Esophagus muscularis mucosa (tissue), 4 donors: ENCODE measurements at regions not wholly inside any gene's neighbourhood (a gene's known extent, or its start where the extent isn't known, plus 50 kb on each side); places are given as distances from the start of the nearest gene placed in this dataset.

Source experiments
- DNase-seq: peaks from one replicate; pipeline ENCODE4 v3.0.0-alpha.2; 2017; ENCODE audit errors: extremely low spot score
- H3K27ac ChIP-seq, 4 donors: fragments of 200-600 bp; sonication (generic); replicated peaks in 1 of 4; 1 replicate in 3 of 4; 2 replicates in 1 of 4; pipeline ENCODE4 v1.5.1; 2016 to 2019; ENCODE audit warnings: mild to moderate bottlenecking in 1 of 4
- H3K27me3 ChIP-seq, 4 donors: fragments of 200-600 bp; sonication (generic); one replicate each; pipeline versions ENCODE4 v1.5.1 to v1.6.0; 2016 to 2019
- H3K36me3 ChIP-seq, 4 donors: fragments of 200-600 bp; sonication (generic); one replicate each; pipeline ENCODE4 v1.5.1; 2016 to 2019
- H3K4me1 ChIP-seq, 4 donors: fragments of 200-600 bp; sonication (generic); one replicate each; pipeline ENCODE4 v1.5.1; 2016 to 2019
- H3K4me3 ChIP-seq, 4 donors: fragments of 200-600 bp; sonication (generic); 1 replicate in 2 of 4; 2 replicates in 2 of 4; pipeline ENCODE4 v1.5.1; 2016 to 2019; ENCODE audit warnings: mild to moderate bottlenecking in 4 of 4, moderate library complexity in 1 of 4
- H3K9me3 ChIP-seq, 4 donors: fragments of 200-600 bp; sonication (generic); 1 replicate in 3 of 4; 2 replicates in 1 of 4; pipeline ENCODE4 v1.5.1; 2016 to 2019
- CTCF ChIP-seq, 3 experiments: fragments of 200-600 bp in 2 of 3; fragments of 450-650 bp in 1 of 3; sonication (generic) in 2 of 3; IDR thresholded peaks; one replicate each; pipeline ENCODE4 v1.5.1; 2017 to 2019; ENCODE audit warnings: antibody characterized with exemption in 3 of 3, mild to moderate bottlenecking in 2 of 3, moderate library complexity in 1 of 3
- EP300 ChIP-seq: sonication (generic); formaldehyde crosslinking; IDR thresholded peaks from one replicate; pipeline ENCODE4 v1.6.1; 2017; ENCODE audit warnings: antibody characterized with exemption
- POLR2A ChIP-seq: fragments of 450-650 bp; IDR thresholded peaks from one replicate; pipeline ENCODE4 v1.6.1; 2017; ENCODE audit warnings: antibody characterized with exemption, moderate library complexity, mild to moderate bottlenecking, low read depth
- POLR2AphosphoS5 ChIP-seq, 2 donors: sonication (generic); formaldehyde crosslinking; IDR thresholded peaks; one replicate each; pipeline ENCODE4 v1.6.1; 2017; ENCODE audit warnings: antibody characterized with exemption in 2 of 2
- WGBS: methylation state at CpG from one replicate; pipeline ENCODE4 v1.1.5; 2018; 5-methylcytosine and 5-hydroxymethylcytosine counted together
- intact Hi-C: fragments of 100-400 bp; cut with DNase I; formaldehyde crosslinking; loops from one replicate; pipeline ENCODE4 v1.15.1; 2023

DNA sequence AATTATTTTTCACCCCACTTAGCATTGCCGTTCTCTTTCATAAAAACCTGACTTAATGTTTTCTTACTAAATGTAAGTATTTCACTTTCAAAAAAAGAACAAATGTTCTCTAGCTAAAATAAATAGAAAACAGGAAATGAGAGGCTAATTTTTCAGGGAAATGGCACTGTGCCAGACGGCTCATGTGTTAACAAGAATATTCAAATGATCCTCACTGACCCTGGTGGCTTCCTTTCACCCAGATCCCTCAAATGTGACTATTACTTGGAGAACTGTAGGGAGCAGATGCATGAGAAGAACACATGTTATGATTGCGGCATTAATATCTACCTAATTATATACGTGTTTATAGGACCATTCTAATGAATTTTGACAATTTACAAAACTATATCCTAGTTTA lies 827.7 kb downstream of the SOCS6 start:
- DNase-seq, result no peak
- no peak overlapping the region for H3K27ac ChIP-seq
- H3K4me1 ChIP-seq, result no peaks in the 10 kb centered on the region
- no peaks in the 10 kb centered on the region for H3K27me3 ChIP-seq
- TF ChIP-seq POLR2A (no peak), POLR2AphosphoS5 (IDR thresholded peaks at IDR 0.05) (no peak), EP300 (no peak), CTCF (IDR thresholded peaks at IDR 0.05) (no peak)
- H3K4me3 ChIP-seq, result no peak overlapping the region
- peaks cover 0 to 19% (median 4%) of the 10 kb centered on the region in 4 donors for H3K9me3 ChIP-seq
- intact Hi-C loops, result no loop called here
- WGBS, result 61% methylated on average over 4 of the region's 4 CpGs
- H3K36me3 ChIP-seq, result no peaks in the 10 kb centered on the region

DNA sequence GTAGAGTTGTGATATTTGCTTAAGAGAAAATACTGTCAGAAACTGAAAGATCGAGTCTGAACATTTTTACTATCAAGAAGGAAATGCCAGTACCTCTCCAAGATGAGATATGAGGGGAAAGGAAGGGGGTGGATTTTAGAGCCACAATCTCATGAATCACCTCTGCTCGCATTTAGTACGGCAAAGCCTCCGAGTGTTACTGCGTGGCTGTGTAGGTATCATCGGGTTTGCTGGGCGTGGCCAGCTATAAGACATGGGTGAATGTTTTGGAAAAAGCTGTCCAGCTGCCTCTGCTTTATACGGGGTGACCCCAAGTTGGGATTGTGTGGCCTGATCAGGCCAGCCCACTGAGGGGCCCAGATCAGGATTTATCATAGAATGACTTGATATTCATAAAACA lies 826.4 kb downstream of the SOCS6 start:
- WGBS, result 82% methylated on average over 8 of the region's 8 CpGs
- intact Hi-C loops, result no loop called here

DNA sequence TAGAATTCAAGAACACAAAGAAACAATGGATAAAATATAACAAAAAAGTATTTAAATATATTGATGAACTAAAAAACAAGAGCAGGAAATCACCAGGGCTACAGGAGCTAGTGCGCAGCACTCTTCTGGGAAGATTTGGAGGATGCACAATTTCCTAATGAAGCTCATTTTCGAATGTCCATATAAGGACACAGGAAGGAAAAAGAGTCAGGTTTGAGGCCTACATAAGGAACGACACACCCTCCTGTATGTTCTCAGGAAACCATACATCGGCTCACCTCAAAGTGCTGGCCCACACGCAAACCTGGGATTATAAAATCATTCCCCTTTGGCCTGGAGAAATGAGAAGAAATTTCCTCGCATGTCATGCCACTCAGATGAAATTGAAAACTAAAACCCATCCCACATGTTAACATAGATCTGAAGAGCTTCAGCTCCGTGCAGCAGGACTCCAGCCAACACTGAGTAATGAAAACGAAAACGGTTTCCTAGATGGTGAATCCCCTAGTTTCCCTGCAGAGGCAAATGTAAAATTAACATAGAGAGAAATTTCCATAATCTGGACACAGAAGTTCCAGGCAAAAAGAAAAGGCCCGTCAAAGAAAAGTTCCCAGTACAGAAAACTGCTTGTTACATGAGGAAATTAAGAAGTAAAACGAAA lies 825.8 kb downstream of the SOCS6 start:
- Histone ChIP-seq H3K9me3 (peaks cover 0 to 2% (median 0%) of the 10 kb centered on the region in 4 donors), H3K27ac (no peak overlapping the region), H3K4me3 (no peak overlapping the region), H3K4me1 (no peaks in the 10 kb centered on the region), H3K27me3 (no peaks in the 10 kb centered on the region), H3K36me3 (no peaks in the 10 kb centered on the region)
- no peak for TF ChIP-seq CTCF (IDR thresholded peaks at IDR 0.05)
- no peak for TF ChIP-seq POLR2A
- TF ChIP-seq POLR2AphosphoS5 (IDR thresholded peaks at IDR 0.05), result no peak
- no peak for TF ChIP-seq EP300
- WGBS, result 85% methylated on average over 11 of the region's 11 CpGs
- intact Hi-C loops, result no loop called here
- DNase-seq, result no peak

More for the DNA sequence above, 826.4 kb downstream of the SOCS6 start:
- no peak for DNase-seq
- H3K4me1 ChIP-seq, result no peaks in the 10 kb centered on the region
- H3K4me3 ChIP-seq, result no peak overlapping the region
- no peaks in the 10 kb centered on the region for H3K36me3 ChIP-seq
- H3K27me3 ChIP-seq, result no peaks in the 10 kb centered on the region
- TF ChIP-seq CTCF (IDR thresholded peaks at IDR 0.05) (no peak), POLR2A (no peak), POLR2AphosphoS5 (IDR thresholded peaks at IDR 0.05) (no peak), EP300 (no peak)
- peaks cover 0 to 6% (median 0%) of the 10 kb centered on the region in 4 donors for H3K9me3 ChIP-seq
- no peak overlapping the region for H3K27ac ChIP-seq

- Histone ChIP-seq H3K4me3 (no peak overlapping the region), H3K36me3 (no peaks in the 10 kb centered on the region), H3K9me3 (no peaks in the 10 kb centered on the region), H3K4me1 (peaks cover 0 to 15% (median 3%) of the 10 kb centered on the region in 4 donors), H3K27me3 (no peaks in the 10 kb centered on the region), H3K27ac (no peak overlapping the region)
- 47% methylated on average over 2 of the region's 2 CpGs for WGBS
- no peak for DNase-seq
- no peak for TF ChIP-seq CTCF (IDR thresholded peaks at IDR 0.05)
- TF ChIP-seq EP300, result no peak
- no peak for TF ChIP-seq POLR2AphosphoS5 (IDR thresholded peaks at IDR 0.05)
- no peak for TF ChIP-seq POLR2A
- intact Hi-C loops, result no loop called here
Measured at GRCh38 chr18:71107244-71107643, 818.4 kb downstream of the SOCS6 start.

- no peaks in the 10 kb centered on the region for H3K27me3 ChIP-seq
- peaks cover 0 to 15% (median 3%) of the 10 kb centered on the region in 4 donors for H3K4me1 ChIP-seq
- H3K27ac ChIP-seq, result peak overlapping the region in 1 of 4 donors; percentile 1
- H3K4me3 ChIP-seq, result no peak overlapping the region
- H3K36me3 ChIP-seq, result no peaks in the 10 kb centered on the region
- no peaks in the 10 kb centered on the region for H3K9me3 ChIP-seq
- TF ChIP-seq POLR2A (no peak), POLR2AphosphoS5 (IDR thresholded peaks at IDR 0.05) (no peak), CTCF (IDR thresholded peaks at IDR 0.05) (no peak), EP300 (no peak)
- 51% methylated on average over 1 of the region's 1 CpG for WGBS
- intact Hi-C loops, result no loop called here
- DNase-seq, result no peak
Measured at GRCh38 chr18:71106701-71107100, 817.9 kb downstream of the SOCS6 start.
